B cell (primary cell): ENCODE measurements at regions not wholly inside any gene's neighbourhood (a gene's known extent, or its start where the extent isn't known, plus 50 kb on each side); places are given as distances from the start of the nearest gene placed in this dataset.

Source experiments
- CTCF ChIP-seq: fragments of 200-600 bp; IDR thresholded peaks from one replicate; pipeline ENCODE4 v1.8.0; 2022; ENCODE audit warnings: antibody characterized with exemption, mild to moderate bottlenecking
- EZH2 ChIP-seq: IDR thresholded peaks from 2 replicates; pipeline ENCODE4 v1.6.1; 2012; ENCODE audit warnings: borderline replicate concordance, low read depth, mild to moderate bottlenecking, moderate library complexity, low read length; ENCODE audit not compliant: insufficient read depth, poor library complexity, severe bottlenecking

GRCh38 chr6:80610846-80611245 is 504.4 kb downstream of the BCKDHB start:
- no peak for TF ChIP-seq CTCF
- TF ChIP-seq EZH2: no peak
